Activated naive CD8-positive, alpha-beta T cell treated with anti-CD3 and anti-CD28 coated beads for 36 hours (primary cell): ENCODE measurements at regions not wholly inside any gene's neighbourhood (a gene's known extent, or its start where the extent isn't known, plus 50 kb on each side); places are given as distances from the start of the nearest gene placed in this dataset.
"Not testable (repeated sequence)": the region's sequence is repeated elsewhere in the genome, so short reads cannot be mapped to it uniquely, and the experiment has no call there.

Source experiments
- DNase-seq: peaks from one replicate; pipeline ENCODE4 v3.0.0; 2021
- H3K27ac Mint-ChIP-seq: one replicate; pipeline ENCODE4 v1.8.0; 2022; ENCODE audit warnings: mild to moderate bottlenecking, moderate library complexity, mixed read lengths
- H3K27me3 Mint-ChIP-seq: one replicate; pipeline ENCODE4 v1.8.0; 2022; ENCODE audit warnings: mild to moderate bottlenecking, mixed read lengths
- H3K36me3 Mint-ChIP-seq: one replicate; pipeline ENCODE4 v1.8.0; 2021; ENCODE audit warnings: mild to moderate bottlenecking, mixed read lengths
- H3K4me1 Mint-ChIP-seq: one replicate; pipeline ENCODE4 v1.8.0; 2021; ENCODE audit warnings: mixed read lengths
- H3K4me3 Mint-ChIP-seq: one replicate; pipeline ENCODE4 v1.8.0; 2022; ENCODE audit warnings: mild to moderate bottlenecking, moderate library complexity, mixed read lengths
- H3K9me3 Mint-ChIP-seq: one replicate; pipeline ENCODE4 v1.8.0; 2022; ENCODE audit warnings: mixed read lengths

DNA sequence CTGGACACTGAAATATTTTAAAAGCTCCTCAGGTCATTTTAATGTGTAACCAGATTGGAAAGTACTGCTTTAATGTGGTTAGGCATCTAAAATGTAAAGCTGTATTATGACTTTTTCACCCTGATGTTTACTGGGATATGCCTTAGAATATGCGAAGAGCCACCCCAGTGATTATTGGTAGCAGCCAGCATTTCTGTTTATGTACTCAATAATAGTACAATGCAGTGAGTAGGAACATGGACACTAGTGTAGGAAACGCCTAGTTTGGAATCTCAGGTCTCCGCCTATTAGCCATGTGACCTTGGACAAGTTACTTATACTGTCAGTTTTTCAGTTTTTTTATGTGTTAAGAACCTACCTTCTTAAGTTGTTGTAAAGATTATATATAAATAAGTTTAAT, 446.0 kb upstream of the PITX2 start:
- Mint-ChIP-seq H3K4me3 (no peak overlapping the region), H3K4me1 (no peaks in the 10 kb centered on the region), H3K36me3 (no peaks in the 10 kb centered on the region), H3K27me3 (no peaks in the 10 kb centered on the region), H3K27ac (no peak overlapping the region), H3K9me3 (peaks cover 2% of the 10 kb centered on the region)
- no peak for DNase-seq

DNA sequence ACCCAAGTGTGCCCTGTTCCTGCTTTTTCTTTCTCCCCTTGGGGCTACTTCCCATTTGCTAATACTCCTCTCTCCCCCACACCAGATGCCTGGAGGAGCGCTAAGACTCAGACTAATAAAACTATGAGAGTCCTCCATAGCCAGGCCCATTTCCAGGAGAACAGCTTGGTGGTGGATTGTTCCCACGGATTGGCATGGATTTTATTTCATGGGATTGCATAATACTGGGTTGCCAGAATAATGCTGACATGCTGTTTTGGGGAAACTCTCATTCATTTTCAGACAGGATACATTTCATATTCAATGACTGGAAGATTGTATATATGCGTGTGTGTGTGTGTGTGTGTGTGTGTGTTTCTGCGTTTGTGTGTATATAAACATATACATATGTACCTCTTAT, 447.5 kb upstream of the PITX2 start:
- H3K4me1 Mint-ChIP-seq: no peaks in the 10 kb centered on the region
- DNase-seq: no peak
- no peaks in the 10 kb centered on the region for H3K36me3 Mint-ChIP-seq
- no peaks in the 10 kb centered on the region for H3K27me3 Mint-ChIP-seq
- H3K4me3 Mint-ChIP-seq: no peak overlapping the region
- H3K9me3 Mint-ChIP-seq: peaks cover 6% of the 10 kb centered on the region
- H3K27ac Mint-ChIP-seq: no peak overlapping the region

GRCh38 chr4:111074523-111075114, 451.7 kb upstream of the PITX2 start:
- H3K4me1 Mint-ChIP-seq: no peaks in the 10 kb centered on the region
- peaks cover 13% of the 10 kb centered on the region for H3K9me3 Mint-ChIP-seq
- no peaks in the 10 kb centered on the region for H3K36me3 Mint-ChIP-seq
- DNase-seq: no peak
- H3K4me3 Mint-ChIP-seq: no peak overlapping the region
- H3K27me3 Mint-ChIP-seq: no peaks in the 10 kb centered on the region
- no peak overlapping the region for H3K27ac Mint-ChIP-seq

- not testable (repeated sequence) for H3K27me3 Mint-ChIP-seq, DNase-seq, H3K27ac Mint-ChIP-seq, H3K36me3 Mint-ChIP-seq, H3K4me1 Mint-ChIP-seq, H3K4me3 Mint-ChIP-seq
- peaks cover 13% of the 10 kb centered on the region for H3K9me3 Mint-ChIP-seq
These were observed 453.4 kb upstream of the PITX2 start for GRCh38 chr4:111076299-111076698.

- H3K4me1 Mint-ChIP-seq: no peaks in the 10 kb centered on the region
- H3K4me3 Mint-ChIP-seq: no peak overlapping the region
- no peaks in the 10 kb centered on the region for H3K27me3 Mint-ChIP-seq
- H3K36me3 Mint-ChIP-seq: no peaks in the 10 kb centered on the region
- H3K27ac Mint-ChIP-seq: no peak overlapping the region
- H3K9me3 Mint-ChIP-seq: no peaks in the 10 kb centered on the region
- no peak for DNase-seq
These were observed 485.3 kb upstream of the PITX2 start for GRCh38 chr4:111108153-111108552.

DNA sequence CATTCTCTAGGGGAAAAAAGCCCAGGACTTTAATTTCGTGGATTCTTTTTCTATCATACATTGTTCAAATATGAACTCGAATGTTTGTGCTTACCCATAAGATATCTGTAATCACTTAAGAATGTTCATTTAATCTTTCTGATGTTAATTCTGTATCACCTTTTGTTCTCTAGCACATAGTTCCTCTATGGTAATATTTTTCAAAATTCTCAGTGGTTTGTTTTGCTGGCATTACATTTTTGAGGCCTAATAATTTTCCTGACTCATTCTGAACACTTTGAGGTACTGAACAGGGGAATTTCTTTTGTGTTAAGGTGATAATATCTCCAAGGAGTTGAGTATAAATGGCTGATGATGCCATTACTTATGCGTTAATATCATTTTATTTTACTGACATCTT, 490.7 kb upstream of the PITX2 start:
- Mint-ChIP-seq H3K4me3 (no peak overlapping the region), H3K4me1 (no peaks in the 10 kb centered on the region), H3K27ac (no peak overlapping the region), H3K9me3 (peaks cover 1% of the 10 kb centered on the region), H3K27me3 (no peaks in the 10 kb centered on the region), H3K36me3 (no peaks in the 10 kb centered on the region)
- DNase-seq: no peak

DNA sequence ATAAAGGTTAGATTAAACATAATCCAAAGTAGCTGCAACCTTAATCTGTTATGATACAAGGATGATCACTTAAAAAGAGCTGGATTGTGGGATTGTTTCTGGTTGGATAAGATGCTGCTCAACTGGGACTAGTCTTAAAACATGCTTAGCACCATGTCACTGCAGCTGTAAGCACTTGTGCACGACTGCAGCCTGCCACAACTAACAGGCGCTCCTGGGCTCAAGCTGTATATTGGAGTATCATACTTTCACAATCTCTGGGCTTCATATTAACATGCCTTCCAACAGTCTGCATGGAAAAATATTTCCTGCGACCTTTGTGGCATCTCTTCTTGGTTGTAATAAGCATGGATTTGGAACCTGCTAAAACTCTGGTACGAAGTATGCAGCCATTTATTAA, 493.0 kb upstream of the PITX2 start:
- DNase-seq: no peak
- Mint-ChIP-seq H3K4me3 (no peak overlapping the region), H3K36me3 (no peaks in the 10 kb centered on the region), H3K4me1 (no peaks in the 10 kb centered on the region), H3K9me3 (peaks cover 7% of the 10 kb centered on the region), H3K27me3 (no peaks in the 10 kb centered on the region), H3K27ac (no peak overlapping the region)

- Mint-ChIP-seq H3K9me3 (peaks cover 7% of the 10 kb centered on the region), H3K4me1 (no peaks in the 10 kb centered on the region)
- DNase-seq: no peak
These were observed 497.3 kb upstream of the PITX2 start for GRCh38 chr4:111120191-111120590.

GRCh38 chr4:111126340-111126739, 503.5 kb upstream of the PITX2 start:
- Mint-ChIP-seq H3K4me1 (no peaks in the 10 kb centered on the region), H3K27me3 (no peaks in the 10 kb centered on the region), H3K4me3 (no peak overlapping the region), H3K9me3 (no peaks in the 10 kb centered on the region), H3K27ac (no peak overlapping the region), H3K36me3 (no peaks in the 10 kb centered on the region)
- no peak for DNase-seq

More at GRCh38 chr4:111120191-111120590, 497.3 kb upstream of the PITX2 start:
- H3K36me3 Mint-ChIP-seq: no peaks in the 10 kb centered on the region
- no peaks in the 10 kb centered on the region for H3K27me3 Mint-ChIP-seq
- no peak overlapping the region for H3K4me3 Mint-ChIP-seq
- H3K27ac Mint-ChIP-seq: no peak overlapping the region

GRCh38 chr4:111127841-111128240, 505.0 kb upstream of the PITX2 start:
- H3K36me3 Mint-ChIP-seq: no peaks in the 10 kb centered on the region
- H3K4me3 Mint-ChIP-seq: no peak overlapping the region
- H3K4me1 Mint-ChIP-seq: no peaks in the 10 kb centered on the region
- H3K27ac Mint-ChIP-seq: no peak overlapping the region
- H3K27me3 Mint-ChIP-seq: no peaks in the 10 kb centered on the region
- DNase-seq: no peak
- H3K9me3 Mint-ChIP-seq: no peaks in the 10 kb centered on the region

DNA sequence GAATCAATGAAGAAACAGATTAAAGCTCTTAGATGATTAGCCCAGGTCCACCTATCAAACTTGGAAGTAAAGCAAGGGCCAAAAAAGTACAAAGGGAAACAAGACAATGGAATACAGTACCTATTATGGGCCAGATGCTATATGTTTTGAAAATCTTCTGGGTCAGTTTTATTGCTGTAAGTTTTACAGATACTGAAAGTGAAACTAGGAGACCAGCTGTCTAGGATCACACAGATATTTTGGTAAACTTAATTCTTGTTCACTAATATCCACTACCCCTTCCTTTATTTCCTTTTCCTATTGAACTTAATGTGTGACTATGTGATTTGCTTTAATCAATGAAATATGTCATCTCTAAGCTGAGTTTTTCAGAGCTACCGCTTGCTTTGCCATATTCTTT, 505.4 kb upstream of the PITX2 start:
- Mint-ChIP-seq H3K36me3 (no peaks in the 10 kb centered on the region), H3K4me3 (no peak overlapping the region), H3K9me3 (no peaks in the 10 kb centered on the region), H3K27ac (no peak overlapping the region), H3K4me1 (no peaks in the 10 kb centered on the region), H3K27me3 (no peaks in the 10 kb centered on the region)
- no peak for DNase-seq

- H3K27me3 Mint-ChIP-seq: no peaks in the 10 kb centered on the region
- no peak overlapping the region for H3K4me3 Mint-ChIP-seq
- no peaks in the 10 kb centered on the region for H3K9me3 Mint-ChIP-seq
- no peak overlapping the region for H3K27ac Mint-ChIP-seq
- no peak for DNase-seq
- H3K4me1 Mint-ChIP-seq: no peaks in the 10 kb centered on the region
- H3K36me3 Mint-ChIP-seq: peaks cover 3% of the 10 kb centered on the region
These were observed 513.6 kb upstream of the PITX2 start for GRCh38 chr4:111136438-111136837.

DNA sequence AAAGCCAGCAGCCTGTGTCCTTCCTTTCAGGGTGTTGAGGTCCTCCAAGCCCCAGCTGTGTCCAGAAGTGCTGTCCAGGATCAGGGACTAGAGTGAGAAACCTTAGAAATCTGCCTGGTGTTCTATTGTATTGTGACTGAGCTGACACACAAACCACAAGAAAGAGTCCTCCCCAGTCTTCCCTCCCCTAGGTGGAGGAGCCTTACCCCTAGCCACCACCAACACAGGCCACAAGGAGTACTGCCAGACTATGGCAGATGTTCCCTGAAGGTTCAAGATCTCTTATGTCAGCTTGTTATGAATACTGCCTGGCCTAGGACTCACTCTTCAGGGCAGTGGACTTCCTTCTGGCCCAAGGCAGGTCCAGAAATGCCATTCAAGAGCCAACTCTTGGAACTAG, 514.1 kb upstream of the PITX2 start:
- no peaks in the 10 kb centered on the region for H3K4me1 Mint-ChIP-seq
- H3K4me3 Mint-ChIP-seq: no peak overlapping the region
- no peak overlapping the region for H3K27ac Mint-ChIP-seq
- peaks cover 3% of the 10 kb centered on the region for H3K36me3 Mint-ChIP-seq
- no peak for DNase-seq
- peaks cover under 1% of the 10 kb centered on the region for H3K9me3 Mint-ChIP-seq
- no peaks in the 10 kb centered on the region for H3K27me3 Mint-ChIP-seq

DNA sequence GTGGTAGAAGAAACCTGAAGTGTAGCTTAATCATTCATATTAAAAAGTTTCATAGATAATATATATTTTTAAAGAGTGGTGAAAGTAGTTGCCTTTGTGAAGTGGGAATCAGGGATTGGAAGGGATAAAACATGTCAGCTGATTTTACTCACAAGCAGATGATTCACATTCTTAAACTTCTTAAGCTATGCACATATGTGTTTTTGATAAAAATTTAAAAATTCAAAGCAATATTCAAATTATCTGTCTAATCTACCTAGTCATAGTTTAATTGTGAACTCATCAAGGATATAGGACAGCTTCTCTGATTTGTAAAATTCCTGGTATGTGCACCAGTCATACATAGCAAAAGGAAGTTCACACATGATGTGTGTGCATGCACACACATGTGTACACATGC, 520.6 kb upstream of the PITX2 start:
- H3K9me3 Mint-ChIP-seq: peaks cover 5% of the 10 kb centered on the region
- H3K36me3 Mint-ChIP-seq: no peaks in the 10 kb centered on the region
- H3K27ac Mint-ChIP-seq: no peak overlapping the region
- no peak for DNase-seq
- no peaks in the 10 kb centered on the region for H3K4me1 Mint-ChIP-seq
- no peaks in the 10 kb centered on the region for H3K27me3 Mint-ChIP-seq
- H3K4me3 Mint-ChIP-seq: no peak overlapping the region

DNA sequence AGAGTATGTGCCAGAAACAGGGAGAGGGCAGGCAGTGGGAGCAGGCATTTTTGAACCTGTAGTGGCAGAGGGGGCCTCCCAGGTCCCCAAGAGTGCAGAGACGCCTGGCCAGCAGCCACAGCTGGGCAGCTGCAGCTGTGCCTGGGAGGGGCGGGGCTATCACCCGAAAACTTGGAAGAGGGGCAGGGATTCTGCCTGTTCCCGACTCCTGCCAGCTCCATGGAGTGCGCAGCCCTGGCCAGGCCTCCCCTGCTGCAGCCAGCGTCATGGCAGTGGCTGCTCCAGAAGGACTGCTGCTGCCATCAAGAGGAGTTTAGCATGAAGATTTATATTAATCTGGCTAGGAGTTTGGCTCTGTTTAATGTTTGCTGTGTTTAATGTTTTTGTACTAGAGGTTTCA, 532.1 kb upstream of the PITX2 start:
- no peaks in the 10 kb centered on the region for H3K27me3 Mint-ChIP-seq
- H3K27ac Mint-ChIP-seq: no peak overlapping the region
- no peaks in the 10 kb centered on the region for H3K4me1 Mint-ChIP-seq
- peaks cover 7% of the 10 kb centered on the region for H3K9me3 Mint-ChIP-seq
- H3K4me3 Mint-ChIP-seq: no peak overlapping the region
- no peak for DNase-seq
- H3K36me3 Mint-ChIP-seq: no peaks in the 10 kb centered on the region

GRCh38 chr4:111164556-111164955, 541.7 kb upstream of the PITX2 start:
- H3K27ac Mint-ChIP-seq: not testable (repeated sequence)

GRCh38 chr4:111174331-111174730, 551.5 kb upstream of the PITX2 start:
- H3K27me3 Mint-ChIP-seq: no peaks in the 10 kb centered on the region
- H3K36me3 Mint-ChIP-seq: no peaks in the 10 kb centered on the region
- peaks cover 3% of the 10 kb centered on the region for H3K9me3 Mint-ChIP-seq
- H3K4me1 Mint-ChIP-seq: no peaks in the 10 kb centered on the region
- no peak overlapping the region for H3K27ac Mint-ChIP-seq
- H3K4me3 Mint-ChIP-seq: no peak overlapping the region
- DNase-seq: no peak

More at GRCh38 chr4:111164556-111164955, 541.7 kb upstream of the PITX2 start:
- H3K9me3 Mint-ChIP-seq, H3K27me3 Mint-ChIP-seq, H3K4me1 Mint-ChIP-seq, DNase-seq, H3K4me3 Mint-ChIP-seq, H3K36me3 Mint-ChIP-seq: not testable (repeated sequence)
